ENCODE measurements at regions not wholly inside any gene's neighbourhood (a gene's known extent, or its start where the extent isn't known, plus 50 kb on each side); places are given as distances from the start of the nearest gene placed in this dataset.
"Not testable (repeated sequence)": the region's sequence is repeated elsewhere in the genome, so short reads cannot be mapped to it uniquely, and the experiment has no call there.

DNA sequence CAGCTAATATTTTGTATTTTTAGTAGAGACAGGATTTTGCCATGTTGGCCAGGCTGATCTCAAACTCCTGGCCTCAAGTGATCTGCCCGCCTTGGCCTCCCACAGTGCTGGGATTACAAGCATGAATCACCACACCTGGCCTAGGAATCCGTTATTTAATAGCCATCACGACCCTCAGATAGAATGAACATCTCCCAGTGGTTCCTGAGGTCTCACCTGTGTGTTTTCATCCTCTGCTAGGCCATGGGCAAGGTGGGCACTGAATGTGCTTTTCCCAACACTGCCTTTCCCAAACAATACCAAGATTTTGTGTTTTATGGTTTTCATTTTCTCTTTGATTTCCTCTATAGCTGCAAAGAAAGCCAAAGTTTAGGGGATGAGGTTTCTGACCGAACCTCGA, 92.2 kb upstream of the SLC25A48 start:
- POLR2A ChIA-PET, result not testable (repeated sequence)
- CTCF ChIA-PET, result interaction anchor here (1.1 kb wide), 1 partner anchor 9 kb away, joined by 3 read pairs; no protein-coding TSS in a partner anchor
- 30% methylated on average over 5 of the region's 5 CpGs for WGBS (ENCODE audit: low lambda C conversion rate)

DNA sequence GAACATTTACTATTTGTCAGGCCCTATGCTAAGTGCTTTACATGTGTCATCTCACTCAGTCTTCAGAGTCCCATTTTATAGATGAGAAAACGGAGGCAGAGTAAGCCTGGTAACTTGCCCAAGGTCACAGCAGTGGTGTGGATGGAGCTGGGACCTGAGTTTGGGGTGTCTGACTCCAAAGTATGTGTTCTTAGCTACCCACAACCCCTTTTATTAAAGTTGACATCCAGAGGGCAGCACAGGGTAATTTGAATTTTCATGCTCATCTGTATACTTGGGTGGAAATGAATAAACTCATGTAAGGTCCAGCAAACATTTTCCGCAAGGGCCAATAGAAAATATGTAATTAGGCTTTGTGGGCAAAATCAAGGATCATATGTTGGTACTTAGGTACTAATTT, 93.4 kb upstream of the SLC25A48 start:
- 59% methylated on average over 2 of the region's 2 CpGs for WGBS (ENCODE audit: low lambda C conversion rate)
- no peaks in the 10 kb centered on the region for H3K79me2 ChIP-seq (ENCODE audit: insufficient read depth)
- H3K4me3 ChIP-seq (ENCODE audit: low read depth in 2 of 2, low read length in 1 of 2), result no peak overlapping the region
- ChIA-PET POLR2A (no interaction called here), CTCF (interaction anchor here (1.0 to 1.5 kb wide), 3 partner anchors 89 to 180 kb away, joined by 4 to 6 read pairs (median 4); no protein-coding TSS in a partner anchor)
- no peaks in the 10 kb centered on the region for H3K9me3 ChIP-seq
- H3K4me1 ChIP-seq (ENCODE audit: control insufficient read depth in 1 of 2, insufficient read depth in 2 of 2, low read depth in 1 of 2, low read length in 1 of 2), result peaks cover 0 to 4% of the 10 kb centered on the region in 2 experiments; a peak in 1 of 4 replicates
- no peaks in the 10 kb centered on the region; the same call in 1 of the 2 replicates for H3K27me3 ChIP-seq (ENCODE audit: insufficient read depth)
- H3K36me3 ChIP-seq (replicated peaks in 1 of 2; ENCODE audit: control insufficient read depth in 1 of 2, insufficient read depth in 2 of 2, low read length in 1 of 2), result no peaks in the 10 kb centered on the region
- H3K27ac ChIP-seq (ENCODE audit: low read depth in 2 of 2, low read length in 1 of 2), result no peak overlapping the region
- DNase-seq, result no peak
- H2AFZ ChIP-seq (ENCODE audit: low read depth), result no peak overlapping the region
- no peaks in the 10 kb centered on the region for H4K20me1 ChIP-seq (ENCODE audit: insufficient read depth)
- H3K9me2 ChIP-seq, result no peaks in the 10 kb centered on the region
- no peak overlapping the region for H3K4me2 ChIP-seq
- H3K9ac ChIP-seq, result no peak overlapping the region
- H3F3A ChIP-seq (replicated peaks; ENCODE audit: insufficient read depth), result no peaks in the 10 kb centered on the region
- TF ChIP-seq RAD21 (IDR thresholded peaks at IDR 0.05; ENCODE audit: low read length) (0 out of 2 replicates have a peak, but pooled peaks have one; percentile 4), RCOR1 (IDR thresholded peaks at IDR 0.05; ENCODE audit: low read length) (no peak)

More for the DNA sequence above, 92.2 kb upstream of the SLC25A48 start:
- not testable (repeated sequence) for H3K9ac ChIP-seq; H3F3A ChIP-seq (replicated peaks; ENCODE audit: insufficient read depth); H3K4me3 ChIP-seq (ENCODE audit: low read depth in 2 of 2, low read length in 1 of 2); H3K79me2 ChIP-seq (ENCODE audit: insufficient read depth); H3K27me3 ChIP-seq (ENCODE audit: insufficient read depth); H3K9me2 ChIP-seq; H3K27ac ChIP-seq (ENCODE audit: low read depth in 2 of 2, low read length in 1 of 2); H3K36me3 ChIP-seq (replicated peaks in 1 of 2; ENCODE audit: control insufficient read depth in 1 of 2, insufficient read depth in 2 of 2, low read length in 1 of 2); DNase-seq; H4K20me1 ChIP-seq (ENCODE audit: insufficient read depth); H3K4me2 ChIP-seq; H3K4me1 ChIP-seq (ENCODE audit: control insufficient read depth in 1 of 2, insufficient read depth in 2 of 2, low read depth in 1 of 2, low read length in 1 of 2); H3K9me3 ChIP-seq; H2AFZ ChIP-seq (ENCODE audit: low read depth)

DNA sequence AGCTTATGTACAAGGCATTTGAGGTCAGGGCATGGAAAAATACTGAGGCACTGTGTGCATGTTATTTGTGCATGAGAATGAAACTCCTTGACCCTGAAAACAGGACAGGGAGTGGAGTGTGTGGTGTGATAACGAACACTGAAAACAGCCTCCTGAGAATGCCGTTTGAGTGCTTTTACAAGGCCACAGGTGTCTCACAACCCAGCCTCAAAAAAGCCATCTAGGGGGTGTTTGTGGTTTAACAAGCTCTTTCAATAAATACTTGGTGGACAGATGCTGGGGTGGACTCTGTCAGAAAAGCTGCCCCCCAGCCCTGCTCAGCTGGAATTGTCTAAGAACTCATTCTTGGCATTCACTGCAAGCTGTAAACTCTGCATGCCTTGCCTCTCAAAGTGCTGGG, 94.0 kb upstream of the SLC25A48 start:
- Histone ChIP-seq H3F3A (replicated peaks; ENCODE audit: insufficient read depth) (no peaks in the 10 kb centered on the region), H3K4me1 (ENCODE audit: control insufficient read depth in 1 of 2, insufficient read depth in 2 of 2, low read depth in 1 of 2, low read length in 1 of 2) (peaks cover 0 to 4% of the 10 kb centered on the region in 2 experiments; a peak in 1 of 4 replicates), H2AFZ (ENCODE audit: low read depth) (no peak overlapping the region), H3K9me2 (no peaks in the 10 kb centered on the region), H4K20me1 (ENCODE audit: insufficient read depth) (no peaks in the 10 kb centered on the region), H3K27me3 (ENCODE audit: insufficient read depth) (no peaks in the 10 kb centered on the region; the same call in 1 of the 2 replicates), H3K4me2 (no peak overlapping the region), H3K79me2 (ENCODE audit: insufficient read depth) (no peaks in the 10 kb centered on the region), H3K36me3 (replicated peaks in 1 of 2; ENCODE audit: control insufficient read depth in 1 of 2, insufficient read depth in 2 of 2, low read length in 1 of 2) (no peaks in the 10 kb centered on the region), H3K4me3 (ENCODE audit: low read depth in 2 of 2, low read length in 1 of 2) (no peak overlapping the region), H3K27ac (ENCODE audit: low read depth in 2 of 2, low read length in 1 of 2) (no peak overlapping the region), H3K9ac (no peak overlapping the region), H3K9me3 (no peaks in the 10 kb centered on the region)
- POLR2A ChIA-PET, result no interaction called here
- CTCF ChIA-PET, result interaction anchor here (1.0 to 1.5 kb wide), 3 partner anchors 90 to 180 kb away, joined by 4 to 6 read pairs (median 4); no protein-coding TSS in a partner anchor
- DNase-seq, result no peak
- WGBS (ENCODE audit: low lambda C conversion rate), result 27% methylated on average over 2 of the region's 2 CpGs
- TF ChIP-seq SIN3A (IDR thresholded peaks at IDR 0.05; ENCODE audit: borderline replicate concordance, low read depth, low read length) (no peak), FOXM1 (IDR thresholded peaks at IDR 0.05; ENCODE audit: low read depth) (no peak), FOSL2 (IDR thresholded peaks at IDR 0.05; ENCODE audit: borderline replicate concordance, low read depth) (no peak), MEF2A (IDR thresholded peaks at IDR 0.05; ENCODE audit: borderline replicate concordance, low read depth) (no peak), NFIC (IDR thresholded peaks at IDR 0.05; ENCODE audit: borderline replicate concordance) (no peak), GATA2 (CRISPR knock-in tag; IDR thresholded peaks at IDR 0.05) (no peak), JUND (IDR thresholded peaks at IDR 0.05) (no peak), EP300 (IDR thresholded peaks at IDR 0.05; ENCODE audit: borderline replicate concordance in 1 of 2, low read depth in 1 of 2, low read length in 1 of 2) (no peak), TCF12 (IDR thresholded peaks at IDR 0.05) (no peak), ELF1 (IDR thresholded peaks at IDR 0.05) (no peak)
- TF ChIP-seq, protein P1, sequence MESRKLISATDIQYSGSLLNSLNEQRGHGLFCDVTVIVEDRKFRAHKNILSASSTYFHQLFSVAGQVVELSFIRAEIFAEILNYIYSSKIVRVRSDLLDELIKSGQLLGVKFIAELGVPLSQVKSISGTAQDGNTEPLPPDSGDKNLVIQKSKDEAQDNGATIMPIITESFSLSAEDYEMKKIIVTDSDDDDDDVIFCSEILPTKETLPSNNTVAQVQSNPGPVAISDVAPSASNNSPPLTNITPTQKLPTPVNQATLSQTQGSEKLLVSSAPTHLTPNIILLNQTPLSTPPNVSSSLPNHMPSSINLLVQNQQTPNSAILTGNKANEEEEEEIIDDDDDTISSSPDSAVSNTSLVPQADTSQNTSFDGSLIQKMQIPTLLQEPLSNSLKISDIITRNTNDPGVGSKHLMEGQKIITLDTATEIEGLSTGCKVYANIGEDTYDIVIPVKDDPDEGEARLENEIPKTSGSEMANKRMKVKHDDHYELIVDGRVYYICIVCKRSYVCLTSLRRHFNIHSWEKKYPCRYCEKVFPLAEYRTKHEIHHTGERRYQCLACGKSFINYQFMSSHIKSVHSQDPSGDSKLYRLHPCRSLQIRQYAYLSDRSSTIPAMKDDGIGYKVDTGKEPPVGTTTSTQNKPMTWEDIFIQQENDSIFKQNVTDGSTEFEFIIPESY (IDR thresholded peaks at IDR 0.05; ENCODE audit: borderline replicate concordance, low read depth), result no peak
- TF ChIP-seq, protein P2, sequence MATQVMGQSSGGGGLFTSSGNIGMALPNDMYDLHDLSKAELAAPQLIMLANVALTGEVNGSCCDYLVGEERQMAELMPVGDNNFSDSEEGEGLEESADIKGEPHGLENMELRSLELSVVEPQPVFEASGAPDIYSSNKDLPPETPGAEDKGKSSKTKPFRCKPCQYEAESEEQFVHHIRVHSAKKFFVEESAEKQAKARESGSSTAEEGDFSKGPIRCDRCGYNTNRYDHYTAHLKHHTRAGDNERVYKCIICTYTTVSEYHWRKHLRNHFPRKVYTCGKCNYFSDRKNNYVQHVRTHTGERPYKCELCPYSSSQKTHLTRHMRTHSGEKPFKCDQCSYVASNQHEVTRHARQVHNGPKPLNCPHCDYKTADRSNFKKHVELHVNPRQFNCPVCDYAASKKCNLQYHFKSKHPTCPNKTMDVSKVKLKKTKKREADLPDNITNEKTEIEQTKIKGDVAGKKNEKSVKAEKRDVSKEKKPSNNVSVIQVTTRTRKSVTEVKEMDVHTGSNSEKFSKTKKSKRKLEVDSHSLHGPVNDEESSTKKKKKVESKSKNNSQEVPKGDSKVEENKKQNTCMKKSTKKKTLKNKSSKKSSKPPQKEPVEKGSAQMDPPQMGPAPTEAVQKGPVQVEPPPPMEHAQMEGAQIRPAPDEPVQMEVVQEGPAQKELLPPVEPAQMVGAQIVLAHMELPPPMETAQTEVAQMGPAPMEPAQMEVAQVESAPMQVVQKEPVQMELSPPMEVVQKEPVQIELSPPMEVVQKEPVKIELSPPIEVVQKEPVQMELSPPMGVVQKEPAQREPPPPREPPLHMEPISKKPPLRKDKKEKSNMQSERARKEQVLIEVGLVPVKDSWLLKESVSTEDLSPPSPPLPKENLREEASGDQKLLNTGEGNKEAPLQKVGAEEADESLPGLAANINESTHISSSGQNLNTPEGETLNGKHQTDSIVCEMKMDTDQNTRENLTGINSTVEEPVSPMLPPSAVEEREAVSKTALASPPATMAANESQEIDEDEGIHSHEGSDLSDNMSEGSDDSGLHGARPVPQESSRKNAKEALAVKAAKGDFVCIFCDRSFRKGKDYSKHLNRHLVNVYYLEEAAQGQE (IDR thresholded peaks at IDR 0.05; ENCODE audit: low read depth, low read length), result no peak
- TF ChIP-seq, protein P3, sequence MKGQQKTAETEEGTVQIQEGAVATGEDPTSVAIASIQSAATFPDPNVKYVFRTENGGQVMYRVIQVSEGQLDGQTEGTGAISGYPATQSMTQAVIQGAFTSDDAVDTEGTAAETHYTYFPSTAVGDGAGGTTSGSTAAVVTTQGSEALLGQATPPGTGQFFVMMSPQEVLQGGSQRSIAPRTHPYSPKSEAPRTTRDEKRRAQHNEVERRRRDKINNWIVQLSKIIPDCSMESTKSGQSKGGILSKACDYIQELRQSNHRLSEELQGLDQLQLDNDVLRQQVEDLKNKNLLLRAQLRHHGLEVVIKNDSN (IDR thresholded peaks at IDR 0.05; ENCODE audit: borderline replicate concordance, low read depth), result no peak
- TF ChIP-seq, protein P4, sequence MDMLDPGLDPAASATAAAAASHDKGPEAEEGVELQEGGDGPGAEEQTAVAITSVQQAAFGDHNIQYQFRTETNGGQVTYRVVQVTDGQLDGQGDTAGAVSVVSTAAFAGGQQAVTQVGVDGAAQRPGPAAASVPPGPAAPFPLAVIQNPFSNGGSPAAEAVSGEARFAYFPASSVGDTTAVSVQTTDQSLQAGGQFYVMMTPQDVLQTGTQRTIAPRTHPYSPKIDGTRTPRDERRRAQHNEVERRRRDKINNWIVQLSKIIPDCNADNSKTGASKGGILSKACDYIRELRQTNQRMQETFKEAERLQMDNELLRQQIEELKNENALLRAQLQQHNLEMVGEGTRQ (IDR thresholded peaks at IDR 0.05; ENCODE audit: borderline replicate concordance, low read depth, low read length), result no peak
